Stimulated activated CD4-positive, alpha-beta T cell treated with anti-CD3 and anti-CD28 coated beads, Interleukin-12 subunit alpha, Interleukin-12 subunit beta, amount 100 ng/mL, for 24 hours (primary cell): ENCODE measurements at regions not wholly inside any gene's neighbourhood (a gene's known extent, or its start where the extent isn't known, plus 50 kb on each side); places are given as distances from the start of the nearest gene placed in this dataset.
"Not testable (repeated sequence)": the region's sequence is repeated elsewhere in the genome, so short reads cannot be mapped to it uniquely, and the experiment has no call there.

ENCODE experiments used
- DNase-seq, 2 experiments: peaks; one replicate each; pipeline ENCODE4 v3.0.0-alpha.2; 2020; ENCODE audit warnings: low read depth in 2 of 2

DNA sequence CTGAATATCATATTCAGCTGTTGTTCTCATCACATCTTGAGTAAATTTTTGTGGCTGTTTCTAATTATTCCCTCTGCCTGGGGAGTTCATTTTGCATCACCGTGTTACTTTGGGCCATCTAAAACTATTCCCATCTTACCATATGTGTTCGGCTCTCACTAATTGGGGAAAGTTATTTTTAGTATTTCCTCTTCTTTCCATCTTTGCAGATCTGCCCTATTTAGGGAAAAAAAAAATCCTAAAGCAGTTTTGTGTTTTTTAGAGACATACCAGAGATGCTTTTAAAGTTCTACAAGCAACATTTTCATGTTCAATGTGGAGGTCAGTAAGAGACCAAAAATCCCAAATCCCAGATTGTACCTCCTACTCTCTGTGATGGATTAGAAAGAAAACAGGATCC is 111.3 kb upstream of the NDUFV2 start:
- DNase-seq: no peak

DNA sequence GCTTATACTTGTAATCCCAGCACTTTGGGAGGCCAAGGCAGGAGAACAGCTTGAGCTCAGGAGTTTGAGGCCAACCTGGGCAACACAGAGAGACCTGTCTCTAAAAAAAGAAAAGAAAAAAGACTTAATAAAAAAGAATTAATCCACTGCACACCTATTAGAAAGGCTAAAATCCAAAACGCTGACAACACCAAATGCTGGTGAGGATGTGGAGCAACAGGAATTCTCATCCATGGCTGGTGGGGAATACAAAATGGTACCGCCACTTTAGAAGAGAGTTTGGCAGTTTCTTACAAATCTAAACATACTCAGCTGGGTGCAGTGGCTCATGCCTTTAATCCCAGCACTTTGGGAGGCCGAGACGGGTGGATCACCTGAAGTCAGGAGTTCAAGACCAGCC is 110.0 kb upstream of the NDUFV2 start:
- DNase-seq: not testable (repeated sequence)

DNA sequence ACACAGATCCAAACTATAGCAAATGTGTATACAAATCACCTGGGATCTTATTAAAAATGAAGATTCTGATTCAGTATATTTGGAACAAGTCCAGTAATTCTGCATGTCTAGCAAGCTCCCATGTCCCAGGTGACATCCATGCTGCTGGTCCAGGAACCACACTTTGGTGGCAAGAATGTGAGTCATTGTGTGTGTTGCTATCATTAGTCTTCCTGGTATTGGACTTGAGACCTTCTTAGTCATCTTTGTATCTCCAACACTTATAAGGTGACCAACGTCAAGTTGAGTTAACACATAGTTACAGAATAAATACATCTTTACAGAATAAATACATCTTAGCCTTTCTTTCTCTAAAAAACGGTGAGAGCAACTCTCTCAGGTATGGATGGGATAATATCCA is 107.9 kb upstream of the NDUFV2 start:
- no peak for DNase-seq

DNA sequence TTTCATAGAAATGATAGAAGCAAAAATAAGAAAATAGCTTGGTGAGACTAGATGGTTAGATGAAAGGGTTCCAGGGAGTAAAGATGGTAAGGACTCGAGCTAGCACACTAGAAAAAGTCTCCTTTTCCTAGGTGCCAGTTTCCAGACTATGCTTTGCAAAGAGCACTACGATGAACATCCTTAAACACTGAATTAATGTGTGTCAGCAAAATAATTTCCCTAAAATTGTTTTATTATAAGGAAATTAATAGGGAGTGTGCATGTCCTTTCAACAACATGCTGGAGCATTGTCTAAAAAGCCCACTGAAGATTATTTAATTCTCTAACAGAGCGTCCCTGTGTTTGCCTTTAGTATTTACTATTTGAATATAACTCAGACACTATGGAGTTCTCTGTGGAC is 107.4 kb upstream of the NDUFV2 start:
- DNase-seq: no peak

DNA sequence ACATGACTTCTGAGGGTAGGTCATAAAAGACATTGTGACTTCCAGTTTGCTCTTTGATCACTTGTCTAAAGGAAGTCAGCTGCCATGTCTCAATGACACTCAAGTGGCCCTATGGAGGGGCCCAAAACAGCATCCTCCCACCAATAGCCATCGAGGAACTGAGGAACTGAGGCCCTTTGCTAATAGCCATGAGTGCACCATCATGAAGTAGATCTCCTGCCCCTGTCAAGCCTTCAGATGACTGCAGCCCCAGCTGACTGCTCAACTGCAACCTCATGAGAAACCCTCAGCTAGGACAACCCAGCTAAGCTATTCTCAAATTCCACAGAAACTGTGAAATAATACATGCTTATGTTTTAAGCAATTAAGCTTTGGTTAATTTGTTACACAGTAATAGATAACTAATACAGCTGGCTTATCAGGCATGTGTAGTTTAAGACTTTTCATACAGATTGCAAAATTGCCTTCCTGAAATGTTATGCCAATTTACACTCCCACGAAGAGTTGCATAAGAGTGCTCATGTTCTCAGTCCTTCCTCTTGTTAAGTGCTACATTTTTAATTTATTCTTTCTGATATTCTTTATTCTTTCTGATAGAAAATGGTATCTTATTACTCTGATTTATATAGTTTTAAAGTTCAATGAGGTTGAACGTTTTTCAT is 105.6 kb upstream of the NDUFV2 start:
- DNase-seq: no peak

DNA sequence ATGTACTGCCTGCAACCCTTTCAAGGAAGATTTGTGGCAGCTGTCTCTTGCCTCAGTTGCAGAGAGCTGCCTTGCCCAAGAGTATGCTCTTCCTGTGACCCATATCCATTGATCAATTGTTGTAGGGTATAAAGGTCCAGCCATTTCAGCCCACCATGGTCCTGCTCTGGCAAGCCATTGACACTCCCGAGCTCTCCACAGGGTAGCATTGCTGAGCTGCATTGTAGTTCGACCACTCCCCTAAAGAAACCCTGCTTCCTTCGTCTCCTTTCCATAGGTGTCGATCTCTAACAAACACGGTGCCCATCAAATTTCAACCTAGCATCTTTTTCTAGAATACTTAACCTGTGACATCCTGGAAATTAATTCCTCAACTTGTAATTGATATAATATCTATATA is 104.9 kb upstream of the NDUFV2 start:
- no peak for DNase-seq

DNA sequence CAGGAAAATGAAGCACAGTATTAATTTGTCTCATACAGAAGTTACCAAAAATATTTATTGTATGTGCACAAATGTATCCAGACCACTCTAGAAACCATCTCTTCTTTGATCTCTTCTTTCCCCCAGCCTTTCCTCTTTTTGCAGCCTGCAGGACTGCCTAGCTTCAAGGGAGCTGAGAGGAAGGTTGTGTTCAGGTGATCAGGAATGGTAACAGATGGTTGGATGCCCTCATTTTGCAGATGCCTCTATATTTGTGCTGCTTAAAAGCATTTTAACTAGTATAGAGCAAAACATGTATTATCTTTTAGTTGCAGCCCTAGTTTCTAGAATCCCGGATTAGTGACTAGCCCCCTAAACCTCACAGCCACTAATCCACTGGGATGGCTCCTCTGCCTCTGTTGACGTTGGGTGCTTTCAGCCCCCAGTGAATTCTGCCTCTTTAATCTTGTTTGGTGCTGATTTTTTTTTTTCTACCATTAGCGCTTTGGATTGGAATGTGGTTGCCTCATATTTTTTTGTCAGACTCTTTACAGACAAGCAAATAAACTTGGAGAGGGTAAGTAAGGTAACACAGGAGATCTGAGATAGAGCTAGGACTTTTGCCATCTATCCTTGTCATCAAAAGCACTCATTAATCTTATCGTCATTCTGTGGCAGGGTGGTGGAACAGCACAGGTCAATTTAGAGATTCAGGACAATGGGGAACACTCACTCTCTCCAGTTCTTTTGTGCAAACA is 103.8 kb upstream of the NDUFV2 start:
- no peak for DNase-seq

DNA sequence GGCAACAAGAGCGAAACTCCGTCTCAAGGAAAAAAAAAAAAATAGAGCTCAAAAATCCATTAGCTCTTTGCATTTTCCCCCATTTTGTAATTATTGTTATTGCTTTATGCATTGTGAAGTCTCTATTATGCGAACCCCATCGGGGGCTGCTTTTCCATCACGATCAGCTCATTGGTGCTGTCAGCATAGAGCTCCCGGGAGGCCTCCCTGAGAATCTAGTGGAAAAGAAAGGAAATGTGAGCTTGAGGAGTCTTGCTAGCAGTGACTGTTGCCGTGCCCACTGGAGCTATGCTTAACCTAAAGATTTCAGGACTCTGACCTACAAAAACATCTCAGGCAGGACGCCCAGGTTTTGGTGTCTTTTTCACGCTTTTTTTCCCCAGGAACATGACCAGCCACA is 102.6 kb upstream of the NDUFV2 start:
- no peak for DNase-seq

DNA sequence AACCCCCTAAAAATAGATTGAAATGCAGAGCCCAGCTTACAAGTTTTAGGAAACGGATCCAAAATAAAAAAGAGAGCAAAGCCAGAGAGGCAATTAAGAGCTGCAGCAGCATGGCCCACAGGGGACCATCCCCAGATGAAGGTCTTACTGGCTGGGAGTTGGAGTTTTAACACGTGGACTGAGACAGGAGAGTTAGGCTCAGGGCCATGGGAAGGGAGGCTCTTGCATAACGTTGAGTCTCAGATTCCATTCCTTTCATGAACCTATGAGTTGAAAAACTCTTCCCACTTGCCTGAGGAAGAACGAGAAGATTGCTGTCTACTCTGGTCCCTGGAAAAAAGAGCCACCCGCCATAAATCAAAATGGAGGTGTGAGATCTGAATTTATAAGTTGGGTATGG is 101.8 kb upstream of the NDUFV2 start:
- no peak for DNase-seq

DNA sequence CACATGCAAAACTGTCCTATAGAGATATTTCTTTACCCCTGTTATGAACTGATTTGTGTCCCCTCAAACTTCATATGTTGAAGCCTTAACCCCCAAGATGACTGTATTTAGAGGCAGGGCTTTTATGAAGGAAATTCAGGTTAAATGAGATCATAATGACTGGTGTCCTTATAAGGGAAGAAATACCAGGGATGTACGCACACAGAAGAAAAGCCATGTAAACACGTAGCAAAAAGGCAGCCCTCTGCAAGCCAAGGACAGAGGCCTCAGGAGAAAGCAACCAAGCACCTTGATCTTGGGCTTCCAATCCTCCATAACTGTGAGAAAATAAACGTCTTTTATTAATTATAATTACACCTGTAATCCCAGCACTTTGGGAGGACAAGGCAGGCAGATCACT is 101.3 kb upstream of the NDUFV2 start:
- no peak for DNase-seq

DNA sequence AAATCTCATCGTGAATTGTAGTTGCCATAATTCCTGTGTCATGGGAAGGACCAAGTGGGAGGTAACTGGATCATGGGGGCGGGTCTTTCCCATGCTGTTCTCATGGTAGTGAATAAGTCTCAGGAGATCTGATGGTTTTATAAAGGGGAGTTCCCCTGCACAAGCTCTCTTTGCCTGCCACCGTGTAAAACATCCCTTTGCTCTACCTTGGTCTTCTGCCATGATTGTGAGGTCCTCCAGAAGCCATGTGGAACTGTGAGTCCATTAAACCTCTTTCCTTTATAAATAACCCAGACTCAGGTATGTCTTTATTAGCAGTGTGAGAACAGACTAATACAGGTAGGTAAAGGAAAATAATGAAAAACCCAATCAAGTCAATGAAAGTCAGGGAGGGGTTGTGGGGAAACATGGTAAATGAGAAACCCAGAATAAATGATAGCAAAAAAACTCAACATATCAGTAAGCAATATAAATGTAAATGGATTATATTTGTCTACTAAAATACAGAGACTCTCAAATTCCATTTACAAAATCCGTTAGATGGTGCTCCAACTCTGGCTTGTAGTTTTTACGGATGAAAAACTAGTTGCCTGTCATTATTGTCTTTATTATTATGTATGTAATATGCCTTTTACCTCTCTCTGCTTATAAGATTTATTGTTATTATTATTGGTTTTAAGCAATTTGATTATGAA is 98.9 kb upstream of the NDUFV2 start:
- no peak for DNase-seq

DNA sequence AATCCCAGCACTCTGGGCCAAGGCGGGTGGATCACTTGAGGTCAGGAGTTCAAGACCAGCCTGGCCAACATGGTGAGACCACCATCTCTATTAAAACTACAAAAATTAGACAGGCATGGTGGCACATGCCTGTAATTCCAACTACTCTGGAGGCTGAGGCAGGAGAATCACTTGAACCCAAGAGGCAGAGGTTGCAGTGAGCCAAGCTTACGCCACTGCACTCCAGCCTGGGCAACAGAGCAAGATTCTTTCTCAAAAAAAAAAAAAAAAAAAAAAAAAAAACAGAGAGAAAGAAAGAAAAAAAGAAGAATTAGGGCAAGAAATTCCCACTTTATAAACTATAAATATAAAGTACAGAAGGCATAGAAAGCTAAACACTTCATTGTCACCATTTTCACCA is 98.2 kb upstream of the NDUFV2 start:
- not testable (repeated sequence) for DNase-seq

DNA sequence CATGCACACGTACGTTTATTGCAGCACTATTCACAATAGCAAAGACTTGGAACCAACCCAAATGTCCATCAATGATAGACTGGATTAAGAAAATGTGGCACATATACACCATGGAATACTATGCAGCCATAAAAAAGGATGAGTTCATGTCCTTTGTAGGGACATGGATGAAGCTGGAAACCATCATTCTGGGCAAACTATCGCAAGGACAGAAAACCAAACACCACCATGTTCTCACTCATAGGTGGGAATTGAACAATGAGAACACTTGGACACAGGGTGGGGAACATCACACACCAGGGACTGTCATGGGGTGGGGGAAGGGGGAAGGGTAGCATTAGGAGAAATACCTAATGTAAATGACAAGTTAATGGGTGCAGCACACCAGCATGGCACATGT is 94.8 kb upstream of the NDUFV2 start:
- not testable (repeated sequence) for DNase-seq

DNA sequence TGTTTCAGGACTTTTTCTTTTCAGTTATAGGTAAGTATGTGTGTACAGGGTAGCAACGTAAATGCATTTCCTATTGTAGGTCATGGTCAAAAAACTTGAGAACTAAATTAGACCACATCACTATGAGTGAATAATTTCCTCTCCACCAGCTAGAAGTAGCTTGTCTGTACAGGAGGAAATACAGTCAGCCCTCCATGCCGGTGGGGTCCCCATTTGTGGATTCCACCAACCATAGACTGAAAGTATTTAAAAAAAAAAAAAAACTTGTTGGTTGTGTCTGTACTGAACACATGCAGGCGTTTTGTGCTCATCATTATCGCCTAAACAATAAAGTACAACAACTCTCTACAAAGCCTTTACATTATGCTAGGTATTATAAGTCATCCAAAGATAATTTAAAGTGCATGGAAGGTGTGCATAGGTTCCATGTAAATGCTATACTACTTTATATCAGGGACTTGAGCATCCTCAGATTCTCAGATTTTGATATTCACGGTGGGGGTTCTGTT is 94.2 kb upstream of the NDUFV2 start:
- DNase-seq: no peak

DNA sequence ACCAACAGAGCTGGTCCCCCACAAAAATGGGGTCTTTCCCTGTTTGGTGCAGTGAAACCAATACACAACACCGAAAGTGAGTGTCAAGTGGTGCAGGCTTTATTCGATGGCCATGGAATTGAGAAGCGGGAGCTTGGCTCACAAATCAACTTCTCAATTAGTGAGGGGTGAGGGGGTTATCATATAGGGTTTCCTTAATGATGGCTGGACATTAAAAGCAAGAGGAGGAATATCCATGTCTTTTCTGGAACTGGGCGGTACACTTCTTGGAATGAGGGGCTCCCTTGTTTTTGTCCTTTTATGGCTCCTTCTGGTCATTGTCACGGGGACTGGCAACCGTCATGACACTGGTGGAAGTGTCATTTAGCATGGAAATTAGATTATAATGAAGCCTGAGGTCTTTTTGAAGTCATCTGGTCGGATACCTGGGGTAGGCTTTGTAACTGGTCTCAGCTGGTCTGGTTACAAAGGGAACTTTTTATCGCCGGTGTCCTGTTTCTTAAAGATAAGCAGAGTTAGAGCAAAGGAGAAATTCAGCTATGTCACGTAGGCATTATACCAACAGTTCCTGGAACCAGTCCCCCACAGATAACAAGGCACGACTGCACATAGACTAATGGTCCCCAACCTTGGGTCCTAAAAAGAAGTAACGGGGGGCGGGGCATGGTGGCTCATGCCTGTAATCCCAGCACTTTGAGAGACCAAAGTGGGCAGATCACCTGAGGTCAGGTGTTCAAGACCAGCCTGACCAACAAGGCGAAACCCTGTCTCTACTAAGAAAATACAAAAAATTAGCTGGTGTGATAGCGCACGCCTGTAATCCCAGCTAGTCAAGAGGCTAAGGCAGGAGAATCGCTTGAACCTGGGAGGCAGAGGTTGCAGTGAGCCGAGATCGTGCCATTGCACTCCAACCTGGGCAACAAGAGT is 93.5 kb upstream of the NDUFV2 start:
- DNase-seq: no peak

DNA sequence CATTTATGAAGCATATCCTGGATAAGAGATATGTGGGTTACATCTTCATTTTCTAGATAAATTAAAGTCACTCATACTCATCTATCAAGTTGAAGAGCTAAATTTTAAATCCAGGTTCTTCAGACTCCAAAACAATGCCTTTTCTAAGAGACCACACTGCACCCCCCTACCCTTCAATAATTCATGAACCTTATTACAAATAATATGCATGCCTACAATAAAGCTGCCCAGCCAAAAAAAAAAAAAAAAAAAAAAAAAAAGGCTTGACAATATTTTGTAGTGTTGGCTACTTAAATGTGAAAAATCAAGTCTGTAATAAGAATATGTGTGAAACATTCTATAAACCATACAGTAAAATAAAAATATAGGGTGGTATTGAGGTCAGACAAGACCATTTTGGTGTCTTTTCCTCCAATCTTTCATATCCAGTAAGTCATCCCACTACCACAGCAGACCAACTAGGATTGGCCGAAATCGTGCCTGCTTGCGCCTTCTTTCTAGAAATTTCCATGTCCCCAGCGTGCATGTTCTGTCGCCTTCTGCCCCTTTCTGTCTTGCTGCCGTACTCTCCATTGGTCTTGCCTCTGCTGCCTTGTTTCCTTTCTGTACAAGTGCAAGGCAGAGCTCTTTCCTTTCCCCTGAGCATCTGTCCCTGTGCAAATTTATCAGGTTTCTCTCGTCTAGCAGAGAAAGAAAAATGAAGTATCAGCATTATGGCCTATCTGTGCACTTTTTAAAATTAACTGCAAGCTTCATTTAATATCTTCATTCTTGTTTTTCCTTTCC is 92.6 kb upstream of the NDUFV2 start:
- DNase-seq: no peak

DNA sequence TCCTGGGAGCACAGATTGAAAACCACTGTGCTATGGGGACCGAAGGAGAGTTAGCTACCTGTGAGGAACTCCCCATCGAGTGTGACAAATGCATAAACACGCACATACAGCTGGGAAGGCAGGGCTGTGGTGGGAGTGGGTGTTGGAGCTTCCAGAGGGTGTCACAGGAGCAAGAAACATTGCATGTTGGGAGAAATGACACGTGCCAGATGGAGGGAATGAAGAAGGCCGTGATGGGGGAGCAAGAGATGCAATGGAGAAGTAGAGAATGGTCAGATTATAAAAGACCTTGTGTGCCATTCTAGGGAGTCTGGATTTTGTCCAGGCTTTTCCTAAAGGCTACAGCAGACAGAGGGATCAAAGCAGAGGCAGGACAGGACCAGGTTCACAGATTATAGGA is 91.1 kb upstream of the NDUFV2 start:
- no peak for DNase-seq

DNA sequence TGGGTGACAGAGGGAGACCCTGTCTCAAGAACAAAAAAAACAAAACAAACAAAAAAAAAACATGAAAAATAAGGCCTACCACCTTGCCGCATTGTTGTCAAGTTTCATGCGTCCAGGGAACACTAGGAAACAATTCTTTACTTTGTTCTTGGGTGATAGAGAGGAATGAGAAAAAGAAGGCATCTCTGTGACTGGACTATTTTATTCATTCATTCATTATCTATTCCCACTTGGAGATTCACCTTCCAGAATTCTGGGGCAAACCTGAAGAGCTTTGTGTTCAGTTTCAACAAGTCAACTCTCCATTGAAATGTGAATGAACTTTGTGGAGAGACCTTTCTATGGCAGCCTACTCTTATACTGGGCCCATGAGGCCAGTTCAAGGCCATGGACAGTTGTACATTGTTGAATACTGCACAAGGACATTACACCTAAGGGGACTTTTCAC is 88.5 kb upstream of the NDUFV2 start:
- DNase-seq: no peak

DNA sequence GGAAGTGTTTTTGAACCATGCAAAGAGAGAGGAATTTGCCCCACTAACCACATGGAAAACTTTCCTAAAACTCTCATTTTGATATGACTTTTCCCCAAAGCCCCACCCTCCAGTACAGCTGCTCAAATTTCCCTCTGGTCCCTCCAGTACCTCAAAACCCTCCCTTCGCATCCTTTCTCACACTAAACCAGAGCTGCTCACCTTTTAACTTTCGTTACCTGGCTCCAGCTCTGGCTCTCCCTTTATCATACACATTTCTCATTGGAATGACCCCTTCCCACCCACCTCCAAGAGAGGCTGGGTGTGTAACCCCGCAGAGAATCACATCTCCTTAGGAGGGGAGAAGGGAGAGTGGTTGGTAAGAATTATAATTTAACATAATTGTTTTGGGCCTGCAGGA is 86.8 kb upstream of the NDUFV2 start:
- DNase-seq: no peak

DNA sequence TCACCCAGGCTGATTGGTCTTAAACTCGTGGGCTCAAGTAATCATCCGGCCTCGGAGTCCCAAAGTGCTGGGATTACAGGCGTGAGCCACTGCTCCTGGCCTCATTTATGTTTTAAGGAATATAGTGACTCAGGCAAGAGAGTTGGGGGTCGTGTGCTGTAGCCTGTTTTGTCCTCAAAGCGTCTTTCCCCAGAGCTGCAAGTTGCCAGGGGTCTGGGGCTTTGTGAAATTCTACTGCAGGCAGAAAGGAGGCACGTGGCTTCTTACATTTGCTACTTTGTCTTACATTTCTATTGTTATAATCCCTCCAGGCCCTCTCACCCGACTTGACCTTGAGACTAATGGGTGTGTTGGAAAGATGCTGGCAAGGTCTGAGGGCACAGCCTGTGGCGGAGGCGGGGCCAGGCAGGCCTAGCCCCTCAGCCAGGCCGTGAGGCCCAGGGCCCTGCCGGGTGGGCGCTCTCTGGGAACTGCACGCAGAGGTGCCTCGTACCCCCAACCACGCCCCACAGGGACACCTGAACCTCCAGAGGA is 85.8 kb upstream of the NDUFV2 start:
- DNase-seq: no peak
